ENCODE measurements at regions not wholly inside any gene's neighbourhood (a gene's known extent, or its start where the extent isn't known, plus 50 kb on each side); places are given as distances from the start of the nearest gene placed in this dataset.
A peak's percentile ranks its signal among the peaks of the same experiment; 100 is the strongest.

DNA sequence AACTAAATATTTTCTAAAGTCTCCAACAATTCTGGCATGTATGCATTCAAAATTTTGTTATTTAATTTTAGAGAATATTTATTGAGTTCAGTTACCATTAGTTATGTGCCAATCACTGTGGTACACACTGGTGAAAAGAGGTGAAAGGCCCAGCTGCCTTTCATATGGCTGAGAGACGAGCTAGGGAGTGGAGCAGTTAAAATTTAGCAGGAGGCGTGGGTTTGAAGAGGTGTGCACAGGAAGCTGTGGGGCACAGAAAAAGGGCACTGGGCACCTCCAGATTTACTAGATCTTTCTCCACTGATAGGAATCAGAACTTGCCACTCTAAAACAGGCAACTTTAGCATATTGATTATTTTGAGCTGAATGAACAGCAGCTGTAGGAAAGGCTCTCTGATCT lies 347.1 kb downstream of the CD83 start:
- Histone ChIP-seq H3K27ac (no peak overlapping the region), H3F3A (ENCODE audit: insufficient read depth) (peaks cover 28% of the 10 kb centered on the region), H3K4me2 (ENCODE audit: unreplicated experiment) (no peak overlapping the region), H3K79me2 (ENCODE audit: insufficient read depth) (no peaks in the 10 kb centered on the region), H3K36me3 (ENCODE audit: low read depth) (no peaks in the 10 kb centered on the region), H3K9ac (no peak overlapping the region), H3K4me3 (no peak overlapping the region), H3K4me1 (ENCODE audit: insufficient read depth) (peaks cover 30% of the 10 kb centered on the region), H3K27me3 (replicated peaks; ENCODE audit: insufficient read depth) (no peaks in the 10 kb centered on the region), H3K9me3 (ENCODE audit: low read depth) (no peaks in the 10 kb centered on the region), H3K9me2 (ENCODE audit: insufficient read depth) (no peaks in the 10 kb centered on the region), H4K20me1 (ENCODE audit: insufficient read depth) (no peaks in the 10 kb centered on the region), H2AFZ (no peak overlapping the region)
- WGBS, 2 experiments (ENCODE audit: low coverage in 1 of 2, low lambda C conversion rate in 2 of 2, missing lambda C conversion rate in 2 of 2): 95 to 99% methylated on average over 2 of the region's 2 CpGs
- in situ Hi-C loops (cut with MboI): no loop called here
- TF ChIP-seq EZH2 (IDR thresholded peaks at IDR 0.05; ENCODE audit: insufficient read depth, poor library complexity, severe bottlenecking) (no peak), EZH2phosphoT487 (IDR thresholded peaks at IDR 0.05; ENCODE audit: insufficient read depth, low read depth) (no peak)
- DNase-seq: no peak

GRCh38 chr6:14466278-14466677 lies 348.7 kb downstream of the CD83 start:
- TF ChIP-seq EZH2phosphoT487 (IDR thresholded peaks at IDR 0.05; ENCODE audit: insufficient read depth, low read depth) (no peak), EZH2 (IDR thresholded peaks at IDR 0.05; ENCODE audit: insufficient read depth, poor library complexity, severe bottlenecking) (no peak)
- H3F3A ChIP-seq (ENCODE audit: insufficient read depth): peaks cover 28% of the 10 kb centered on the region
- H4K20me1 ChIP-seq (ENCODE audit: insufficient read depth): no peaks in the 10 kb centered on the region
- 62 to 65% methylated on average over 4 of the region's 4 CpGs for WGBS, 2 experiments (ENCODE audit: low coverage in 1 of 2, low lambda C conversion rate in 2 of 2, missing lambda C conversion rate in 2 of 2)
- DNase-seq: peak; percentile 66
- no peaks in the 10 kb centered on the region for H3K9me3 ChIP-seq (ENCODE audit: low read depth)
- peak overlapping the region; percentile 55 for H2AFZ ChIP-seq
- no peaks in the 10 kb centered on the region for H3K79me2 ChIP-seq (ENCODE audit: insufficient read depth)
- H3K4me1 ChIP-seq (ENCODE audit: insufficient read depth): peaks cover 30% of the 10 kb centered on the region
- peak overlapping the region; percentile 13 for H3K4me2 ChIP-seq (ENCODE audit: unreplicated experiment)
- H3K9ac ChIP-seq: 0 out of 2 replicates have a peak overlapping the region, but pooled peaks have one; percentile 6
- H3K4me3 ChIP-seq: no peak overlapping the region
- H3K27ac ChIP-seq: peak overlapping the region; percentile 49
- no peaks in the 10 kb centered on the region for H3K27me3 ChIP-seq (replicated peaks; ENCODE audit: insufficient read depth)
- no peaks in the 10 kb centered on the region for H3K9me2 ChIP-seq (ENCODE audit: insufficient read depth)
- H3K36me3 ChIP-seq (ENCODE audit: low read depth): no peaks in the 10 kb centered on the region
- in situ Hi-C loops (cut with MboI): no loop called here

- H3K27ac ChIP-seq: peak overlapping the region; percentile 29; the same call in 1 of the 2 replicates
- H3K9me2 ChIP-seq (ENCODE audit: insufficient read depth): no peaks in the 10 kb centered on the region
- no peaks in the 10 kb centered on the region for H3K9me3 ChIP-seq (ENCODE audit: low read depth)
- H2AFZ ChIP-seq: no peak overlapping the region
- H3K4me2 ChIP-seq (ENCODE audit: unreplicated experiment): no peak overlapping the region
- peaks cover 28% of the 10 kb centered on the region for H3F3A ChIP-seq (ENCODE audit: insufficient read depth)
- peak; percentile 79 for DNase-seq
- in situ Hi-C loops (cut with MboI): no loop called here
- H4K20me1 ChIP-seq (ENCODE audit: insufficient read depth): no peaks in the 10 kb centered on the region
- H3K27me3 ChIP-seq (replicated peaks; ENCODE audit: insufficient read depth): no peaks in the 10 kb centered on the region
- H3K9ac ChIP-seq: no peak overlapping the region
- H3K79me2 ChIP-seq (ENCODE audit: insufficient read depth): no peaks in the 10 kb centered on the region
- H3K4me3 ChIP-seq: no peak overlapping the region
- no peaks in the 10 kb centered on the region for H3K36me3 ChIP-seq (ENCODE audit: low read depth)
- 22 to 27% methylated on average over 2 of the region's 2 CpGs for WGBS, 2 experiments (ENCODE audit: low coverage in 1 of 2, low lambda C conversion rate in 2 of 2, missing lambda C conversion rate in 2 of 2)
- H3K4me1 ChIP-seq (ENCODE audit: insufficient read depth): peaks cover 30% of the 10 kb centered on the region
- no peak for TF ChIP-seq EZH2 (IDR thresholded peaks at IDR 0.05; ENCODE audit: insufficient read depth, poor library complexity, severe bottlenecking)
- no peak for TF ChIP-seq EZH2phosphoT487 (IDR thresholded peaks at IDR 0.05; ENCODE audit: insufficient read depth, low read depth)
Observed at GRCh38 chr6:14467591-14467990, 350.0 kb downstream of the CD83 start.

GRCh38 chr6:14468647-14469321 lies 351.2 kb downstream of the CD83 start:
- H2AFZ ChIP-seq: no peak overlapping the region
- H3F3A ChIP-seq (ENCODE audit: insufficient read depth): peaks cover 35% of the 10 kb centered on the region
- no peaks in the 10 kb centered on the region for H3K9me3 ChIP-seq (ENCODE audit: low read depth)
- H3K4me1 ChIP-seq (ENCODE audit: insufficient read depth): peaks cover 41% of the 10 kb centered on the region
- DNase-seq: no peak
- H3K36me3 ChIP-seq (ENCODE audit: low read depth): no peaks in the 10 kb centered on the region
- 96 to 98% methylated on average over 4 of the region's 4 CpGs for WGBS, 2 experiments (ENCODE audit: low coverage in 1 of 2, low lambda C conversion rate in 2 of 2, missing lambda C conversion rate in 2 of 2)
- no peaks in the 10 kb centered on the region for H3K79me2 ChIP-seq (ENCODE audit: insufficient read depth)
- no peak overlapping the region for H3K4me3 ChIP-seq
- no peaks in the 10 kb centered on the region for H3K27me3 ChIP-seq (replicated peaks; ENCODE audit: insufficient read depth)
- H4K20me1 ChIP-seq (ENCODE audit: insufficient read depth): no peaks in the 10 kb centered on the region
- TF ChIP-seq EZH2 (IDR thresholded peaks at IDR 0.05; ENCODE audit: insufficient read depth, poor library complexity, severe bottlenecking) (no peak), EZH2phosphoT487 (IDR thresholded peaks at IDR 0.05; ENCODE audit: insufficient read depth, low read depth) (no peak)
- H3K9me2 ChIP-seq (ENCODE audit: insufficient read depth): no peaks in the 10 kb centered on the region
- H3K9ac ChIP-seq: no peak overlapping the region
- H3K27ac ChIP-seq: no peak overlapping the region
- no peak overlapping the region for H3K4me2 ChIP-seq (ENCODE audit: unreplicated experiment)
- in situ Hi-C loops (cut with MboI): no loop called here

Measured in GM23248 (cell line).